Endothelial cell of umbilical vein (primary cell): ENCODE measurements at regions not wholly inside any gene's neighbourhood (a gene's known extent, or its start where the extent isn't known, plus 50 kb on each side); places are given as distances from the start of the nearest gene placed in this dataset.

Experiments
- MYC ChIP-seq: IDR thresholded peaks from one replicate; pipeline ENCODE4 v1.6.1; 2011; ENCODE audit warnings: mild to moderate bottlenecking, low read depth, low read length
- TF ChIP-seq, protein P1 (sequence below), 2 donors: IDR thresholded peaks; 1 replicate in 1 of 2; 2 replicates in 1 of 2; pipeline ENCODE4 v1.5.1; 2011; ENCODE audit warnings: low read length in 2 of 2, mild to moderate bottlenecking in 2 of 2, moderate library complexity in 2 of 2, control low read depth in 1 of 2, inconsistent platforms in 1 of 2, low read depth in 1 of 2; ENCODE audit not compliant: insufficient read depth in 1 of 2; ENCODE audit errors: extremely low read depth in 1 of 2

DNA sequence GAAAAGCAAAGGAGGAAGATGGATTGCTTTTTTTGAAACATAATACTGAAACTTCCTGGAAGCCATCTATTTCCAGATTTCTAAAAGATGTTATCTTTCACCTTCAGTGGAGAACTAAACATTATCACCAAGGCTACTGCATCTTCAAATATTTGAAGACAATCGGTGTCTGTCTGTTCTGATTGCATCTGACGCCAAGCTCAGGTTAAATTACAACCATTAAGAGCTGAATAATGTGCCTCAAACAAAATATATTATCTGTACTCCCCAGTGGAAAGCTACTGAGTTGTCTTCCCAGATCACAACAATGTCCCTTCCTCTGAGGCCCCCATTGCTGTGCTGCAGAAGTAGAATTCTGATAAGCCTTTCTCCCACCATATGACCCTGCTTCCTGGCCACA lies 342.3 kb downstream of the PLK2 start:
- TF ChIP-seq, protein P1, sequence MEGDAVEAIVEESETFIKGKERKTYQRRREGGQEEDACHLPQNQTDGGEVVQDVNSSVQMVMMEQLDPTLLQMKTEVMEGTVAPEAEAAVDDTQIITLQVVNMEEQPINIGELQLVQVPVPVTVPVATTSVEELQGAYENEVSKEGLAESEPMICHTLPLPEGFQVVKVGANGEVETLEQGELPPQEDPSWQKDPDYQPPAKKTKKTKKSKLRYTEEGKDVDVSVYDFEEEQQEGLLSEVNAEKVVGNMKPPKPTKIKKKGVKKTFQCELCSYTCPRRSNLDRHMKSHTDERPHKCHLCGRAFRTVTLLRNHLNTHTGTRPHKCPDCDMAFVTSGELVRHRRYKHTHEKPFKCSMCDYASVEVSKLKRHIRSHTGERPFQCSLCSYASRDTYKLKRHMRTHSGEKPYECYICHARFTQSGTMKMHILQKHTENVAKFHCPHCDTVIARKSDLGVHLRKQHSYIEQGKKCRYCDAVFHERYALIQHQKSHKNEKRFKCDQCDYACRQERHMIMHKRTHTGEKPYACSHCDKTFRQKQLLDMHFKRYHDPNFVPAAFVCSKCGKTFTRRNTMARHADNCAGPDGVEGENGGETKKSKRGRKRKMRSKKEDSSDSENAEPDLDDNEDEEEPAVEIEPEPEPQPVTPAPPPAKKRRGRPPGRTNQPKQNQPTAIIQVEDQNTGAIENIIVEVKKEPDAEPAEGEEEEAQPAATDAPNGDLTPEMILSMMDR (IDR thresholded peaks at IDR 0.05; ENCODE audit: extremely low read depth in 1 of 2, insufficient read depth in 1 of 2, low read depth in 1 of 2, low read length in 2 of 2) = no peak
- TF ChIP-seq MYC = no peak
